ENCODE measurements at regions not wholly inside any gene's neighbourhood (a gene's known extent, or its start where the extent isn't known, plus 50 kb on each side); places are given as distances from the start of the nearest gene placed in this dataset.

GRCh38 chr12:126157575-126157966 lies 1092.3 kb downstream of the AACS start:
- Histone ChIP-seq H3K27me3 (ENCODE audit: control insufficient read depth in 3 of 3, insufficient read depth in 3 of 3, low read length in 3 of 3) (no peaks in the 10 kb centered on the region), H3K4me1 (ENCODE audit: control insufficient read depth in 3 of 3, insufficient read depth in 3 of 3, low read length in 3 of 3) (no peaks in the 10 kb centered on the region), H3K9me3 (ENCODE audit: control insufficient read depth in 3 of 3, low read length in 3 of 3) (peaks cover 0 to 3% (median 0%) of the 10 kb centered on the region in 3 donors), H3K27ac (ENCODE audit: low read depth, low read length) (no peak overlapping the region), H3K4me3 (ENCODE audit: low read length in 3 of 3) (no peak overlapping the region), H3K36me3 (ENCODE audit: control insufficient read depth in 3 of 3, insufficient read depth in 3 of 3, low read length in 3 of 3) (no peaks in the 10 kb centered on the region), H3K9ac (ENCODE audit: low read depth in 1 of 3, low read length in 3 of 3) (no peak overlapping the region)

DNA sequence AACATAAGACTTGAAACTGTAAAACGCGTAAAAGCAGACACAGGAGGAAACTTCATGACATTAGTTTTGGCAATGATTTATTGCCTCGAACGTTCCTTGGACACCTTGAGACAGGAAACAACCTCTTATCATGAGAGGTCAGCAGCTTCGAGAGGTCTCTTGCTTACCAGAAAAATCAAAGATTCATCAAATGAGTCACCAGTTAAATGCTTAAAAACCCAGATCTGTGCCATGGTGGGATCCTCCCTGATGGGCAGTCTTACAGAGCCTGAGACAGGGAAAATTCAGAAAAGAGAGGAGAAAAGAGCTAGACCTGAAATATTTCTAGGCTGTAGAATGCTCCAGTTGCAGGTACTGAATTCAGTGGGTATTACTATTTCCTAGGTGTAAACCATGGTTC lies 1093.9 kb downstream of the AACS start:
- no peaks in the 10 kb centered on the region for H3K27me3 ChIP-seq (ENCODE audit: control insufficient read depth in 3 of 3, insufficient read depth in 3 of 3, low read length in 3 of 3)
- no peak overlapping the region for H3K27ac ChIP-seq (ENCODE audit: low read depth, low read length)
- no peak overlapping the region for H3K9ac ChIP-seq (ENCODE audit: low read depth in 1 of 3, low read length in 3 of 3)
- peaks cover 0 to 3% (median 0%) of the 10 kb centered on the region in 3 donors for H3K9me3 ChIP-seq (ENCODE audit: control insufficient read depth in 3 of 3, low read length in 3 of 3)
- H3K4me3 ChIP-seq (ENCODE audit: low read length in 3 of 3) = no peak overlapping the region
- no peaks in the 10 kb centered on the region for H3K4me1 ChIP-seq (ENCODE audit: control insufficient read depth in 3 of 3, insufficient read depth in 3 of 3, low read length in 3 of 3)
- no peaks in the 10 kb centered on the region for H3K36me3 ChIP-seq (ENCODE audit: control insufficient read depth in 3 of 3, insufficient read depth in 3 of 3, low read length in 3 of 3)

- Histone ChIP-seq H3K4me1 (ENCODE audit: control insufficient read depth in 3 of 3, insufficient read depth in 3 of 3, low read length in 3 of 3) (no peaks in the 10 kb centered on the region), H3K36me3 (ENCODE audit: control insufficient read depth in 3 of 3, insufficient read depth in 3 of 3, low read length in 3 of 3) (no peaks in the 10 kb centered on the region), H3K4me3 (ENCODE audit: low read length in 3 of 3) (no peak overlapping the region), H3K9me3 (ENCODE audit: control insufficient read depth in 3 of 3, low read length in 3 of 3) (peaks cover 0 to 4% (median 0%) of the 10 kb centered on the region in 3 donors), H3K27ac (ENCODE audit: low read depth, low read length) (no peak overlapping the region), H3K9ac (ENCODE audit: low read depth in 1 of 3, low read length in 3 of 3) (no peak overlapping the region), H3K27me3 (ENCODE audit: control insufficient read depth in 3 of 3, insufficient read depth in 3 of 3, low read length in 3 of 3) (no peaks in the 10 kb centered on the region)
These were observed 1095.7 kb downstream of the AACS start for GRCh38 chr12:126160912-126161311.

- no peak overlapping the region for H3K4me3 ChIP-seq (ENCODE audit: low read length in 3 of 3)
- no peak overlapping the region for H3K27ac ChIP-seq (ENCODE audit: low read depth, low read length)
- H3K9ac ChIP-seq (ENCODE audit: low read depth in 1 of 3, low read length in 3 of 3) = no peak overlapping the region
- no peaks in the 10 kb centered on the region for H3K4me1 ChIP-seq (ENCODE audit: control insufficient read depth in 3 of 3, insufficient read depth in 3 of 3, low read length in 3 of 3)
- H3K36me3 ChIP-seq (ENCODE audit: control insufficient read depth in 3 of 3, insufficient read depth in 3 of 3, low read length in 3 of 3) = no peaks in the 10 kb centered on the region
- peaks cover 0 to 5% (median 0%) of the 10 kb centered on the region in 3 donors for H3K9me3 ChIP-seq (ENCODE audit: control insufficient read depth in 3 of 3, low read length in 3 of 3)
- H3K27me3 ChIP-seq (ENCODE audit: control insufficient read depth in 3 of 3, insufficient read depth in 3 of 3, low read length in 3 of 3) = no peaks in the 10 kb centered on the region
These were observed 1098.7 kb downstream of the AACS start for GRCh38 chr12:126163984-126164383.

DNA sequence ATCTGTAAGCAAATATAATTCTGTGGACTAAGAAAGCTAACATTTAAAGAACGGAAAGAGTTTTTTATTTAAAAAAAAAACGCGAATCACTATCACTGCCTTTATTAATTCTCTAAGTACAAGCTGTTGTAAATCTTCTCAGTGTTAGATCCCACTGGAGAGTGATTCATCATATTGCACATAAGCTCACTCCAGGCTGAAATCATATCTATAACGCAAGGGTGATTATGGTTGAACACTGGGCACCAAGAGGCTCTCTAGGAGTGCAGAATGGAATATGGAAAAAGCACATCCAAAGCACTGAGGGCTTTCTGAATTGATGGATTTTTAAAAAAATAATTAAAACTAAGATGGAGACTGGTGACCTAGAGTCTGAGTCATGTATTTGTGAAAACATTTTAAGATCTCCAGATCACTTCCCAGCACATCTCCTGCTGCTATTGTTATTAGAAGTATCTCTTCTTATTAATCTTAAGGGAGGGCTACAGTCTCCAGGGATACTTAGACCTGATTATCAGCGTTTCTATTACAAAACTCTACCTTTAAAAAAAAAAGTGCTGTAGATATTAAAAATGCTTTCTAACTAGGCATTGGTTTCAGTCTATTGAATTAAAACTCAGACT lies 1106.8 kb downstream of the AACS start:
- no peak overlapping the region for H3K9ac ChIP-seq (ENCODE audit: low read depth in 1 of 3, low read length in 3 of 3)
- no peaks in the 10 kb centered on the region for H3K9me3 ChIP-seq (ENCODE audit: control insufficient read depth in 3 of 3, low read length in 3 of 3)
- H3K4me1 ChIP-seq (ENCODE audit: control insufficient read depth in 3 of 3, insufficient read depth in 3 of 3, low read length in 3 of 3) = no peaks in the 10 kb centered on the region
- no peak overlapping the region for H3K4me3 ChIP-seq (ENCODE audit: low read length in 3 of 3)
- no peak overlapping the region for H3K27ac ChIP-seq (ENCODE audit: low read depth, low read length)
- no peaks in the 10 kb centered on the region for H3K27me3 ChIP-seq (ENCODE audit: control insufficient read depth in 3 of 3, insufficient read depth in 3 of 3, low read length in 3 of 3)
- no peaks in the 10 kb centered on the region for H3K36me3 ChIP-seq (ENCODE audit: control insufficient read depth in 3 of 3, insufficient read depth in 3 of 3, low read length in 3 of 3)

GRCh38 chr12:126182619-126183236 lies 1117.5 kb downstream of the AACS start:
- Histone ChIP-seq H3K9me3 (ENCODE audit: control insufficient read depth in 3 of 3, low read length in 3 of 3) (no peaks in the 10 kb centered on the region), H3K4me3 (ENCODE audit: low read length in 3 of 3) (no peak overlapping the region), H3K4me1 (ENCODE audit: control insufficient read depth in 3 of 3, insufficient read depth in 3 of 3, low read length in 3 of 3) (no peaks in the 10 kb centered on the region), H3K9ac (ENCODE audit: low read depth in 1 of 3, low read length in 3 of 3) (no peak overlapping the region), H3K36me3 (ENCODE audit: control insufficient read depth in 3 of 3, insufficient read depth in 3 of 3, low read length in 3 of 3) (no peaks in the 10 kb centered on the region), H3K27me3 (ENCODE audit: control insufficient read depth in 3 of 3, insufficient read depth in 3 of 3, low read length in 3 of 3) (no peaks in the 10 kb centered on the region), H3K27ac (ENCODE audit: low read depth, low read length) (no peak overlapping the region)

DNA sequence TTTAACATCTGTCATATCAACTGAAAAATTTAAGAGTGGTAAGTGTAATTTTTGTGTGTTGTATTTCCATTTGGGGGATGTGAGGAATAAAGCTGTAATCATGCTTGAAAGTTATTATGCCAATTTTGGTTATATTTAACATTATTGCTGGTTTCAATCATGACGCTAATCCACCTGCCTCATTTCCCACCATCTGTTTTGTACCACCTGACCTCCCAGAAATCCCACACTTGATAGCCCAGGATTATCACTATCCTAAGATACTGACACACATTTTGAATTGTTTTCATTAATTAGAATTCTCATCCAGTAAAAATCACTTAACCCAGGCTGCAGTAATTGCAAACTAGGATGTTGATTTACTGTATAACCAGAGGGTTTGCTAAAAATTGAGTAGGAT lies 1119.8 kb downstream of the AACS start:
- H3K9me3 ChIP-seq (ENCODE audit: control insufficient read depth in 3 of 3, low read length in 3 of 3) = no peaks in the 10 kb centered on the region
- no peak overlapping the region for H3K9ac ChIP-seq (ENCODE audit: low read depth in 1 of 3, low read length in 3 of 3)
- H3K4me3 ChIP-seq (ENCODE audit: low read length in 3 of 3) = no peak overlapping the region
- H3K27me3 ChIP-seq (ENCODE audit: control insufficient read depth in 3 of 3, insufficient read depth in 3 of 3, low read length in 3 of 3) = no peaks in the 10 kb centered on the region
- no peaks in the 10 kb centered on the region for H3K4me1 ChIP-seq (ENCODE audit: control insufficient read depth in 3 of 3, insufficient read depth in 3 of 3, low read length in 3 of 3)
- H3K27ac ChIP-seq (ENCODE audit: low read depth, low read length) = no peak overlapping the region
- H3K36me3 ChIP-seq (ENCODE audit: control insufficient read depth in 3 of 3, insufficient read depth in 3 of 3, low read length in 3 of 3) = no peaks in the 10 kb centered on the region

GRCh38 chr12:126189856-126190255 lies 1124.6 kb downstream of the AACS start:
- Histone ChIP-seq H3K9me3 (ENCODE audit: control insufficient read depth in 3 of 3, low read length in 3 of 3) (no peaks in the 10 kb centered on the region), H3K4me1 (ENCODE audit: control insufficient read depth in 3 of 3, insufficient read depth in 3 of 3, low read length in 3 of 3) (no peaks in the 10 kb centered on the region), H3K36me3 (ENCODE audit: control insufficient read depth in 3 of 3, insufficient read depth in 3 of 3, low read length in 3 of 3) (no peaks in the 10 kb centered on the region), H3K27me3 (ENCODE audit: control insufficient read depth in 3 of 3, insufficient read depth in 3 of 3, low read length in 3 of 3) (peaks cover 0 to 18% (median 11%) of the 10 kb centered on the region in 3 donors), H3K4me3 (ENCODE audit: low read length in 3 of 3) (no peak overlapping the region), H3K27ac (ENCODE audit: low read depth, low read length) (no peak overlapping the region), H3K9ac (ENCODE audit: low read depth in 1 of 3, low read length in 3 of 3) (no peak overlapping the region)

DNA sequence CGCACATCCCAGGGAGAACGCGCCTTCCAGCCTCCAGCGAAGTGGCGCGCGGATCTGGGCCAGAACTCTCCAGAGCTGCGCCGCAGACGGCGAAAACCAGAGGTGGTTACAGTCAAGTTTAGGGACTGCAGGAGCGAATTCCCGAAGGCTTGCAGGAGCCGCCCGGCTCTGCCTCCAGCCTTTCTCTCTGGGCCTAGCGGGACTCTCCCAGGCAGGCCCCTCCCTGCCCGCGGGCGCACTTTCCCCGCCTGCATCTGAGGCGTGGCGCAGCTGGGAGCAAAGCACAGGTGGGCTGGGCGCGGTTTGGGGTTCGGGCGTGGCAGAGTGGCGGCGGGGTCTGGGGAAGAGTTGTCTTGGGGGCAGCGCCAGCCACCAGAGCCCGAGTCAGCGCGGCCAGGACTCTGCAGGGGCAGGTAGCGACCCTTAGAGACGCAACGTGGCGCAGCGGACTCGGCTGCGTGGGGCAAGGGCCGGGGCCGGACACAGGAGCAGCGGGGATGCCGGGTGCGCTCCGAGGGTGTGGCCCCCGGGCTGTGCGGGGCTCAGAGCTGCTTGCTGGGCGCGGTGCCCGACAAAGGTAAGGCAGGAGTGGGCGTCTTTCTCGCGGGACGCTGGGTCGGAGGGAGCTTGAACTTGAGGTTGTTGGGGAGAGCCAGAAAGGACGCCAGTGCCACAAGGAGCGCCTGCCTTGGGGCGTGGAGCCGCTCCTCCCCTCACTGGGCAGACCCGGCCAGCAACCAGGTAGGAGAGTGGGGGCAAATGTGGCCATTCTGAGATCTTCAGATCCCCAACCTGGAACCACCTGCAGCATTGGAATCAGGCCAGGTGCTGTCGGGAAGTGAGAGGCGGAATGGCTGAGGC lies 1126.0 kb downstream of the AACS start:
- no peak overlapping the region for H3K27ac ChIP-seq (ENCODE audit: low read depth, low read length)
- no peaks in the 10 kb centered on the region for H3K9me3 ChIP-seq (ENCODE audit: control insufficient read depth in 3 of 3, low read length in 3 of 3)
- no peaks in the 10 kb centered on the region for H3K36me3 ChIP-seq (ENCODE audit: control insufficient read depth in 3 of 3, insufficient read depth in 3 of 3, low read length in 3 of 3)
- H3K4me3 ChIP-seq (ENCODE audit: low read length in 3 of 3) = no peak overlapping the region
- H3K4me1 ChIP-seq (ENCODE audit: control insufficient read depth in 3 of 3, insufficient read depth in 3 of 3, low read length in 3 of 3) = no peaks in the 10 kb centered on the region
- peaks cover 0 to 18% (median 11%) of the 10 kb centered on the region in 3 donors for H3K27me3 ChIP-seq (ENCODE audit: control insufficient read depth in 3 of 3, insufficient read depth in 3 of 3, low read length in 3 of 3)
- H3K9ac ChIP-seq (ENCODE audit: low read depth in 1 of 3, low read length in 3 of 3) = no peak overlapping the region

GRCh38 chr12:126191949-126192348 lies 1126.7 kb downstream of the AACS start:
- no peaks in the 10 kb centered on the region for H3K9me3 ChIP-seq (ENCODE audit: control insufficient read depth in 3 of 3, low read length in 3 of 3)
- no peak overlapping the region for H3K27ac ChIP-seq (ENCODE audit: low read depth, low read length)
- no peaks in the 10 kb centered on the region for H3K36me3 ChIP-seq (ENCODE audit: control insufficient read depth in 3 of 3, insufficient read depth in 3 of 3, low read length in 3 of 3)
- H3K4me3 ChIP-seq (ENCODE audit: low read length in 3 of 3) = no peak overlapping the region
- H3K9ac ChIP-seq (ENCODE audit: low read depth in 1 of 3, low read length in 3 of 3) = no peak overlapping the region
- no peaks in the 10 kb centered on the region for H3K4me1 ChIP-seq (ENCODE audit: control insufficient read depth in 3 of 3, insufficient read depth in 3 of 3, low read length in 3 of 3)
- H3K27me3 ChIP-seq (ENCODE audit: control insufficient read depth in 3 of 3, insufficient read depth in 3 of 3, low read length in 3 of 3) = peaks cover 0 to 18% (median 11%) of the 10 kb centered on the region in 3 donors

Measured in skeletal muscle tissue (tissue), 3 donors.